IMR-90 (cell line): ENCODE measurements at regions not wholly inside any gene's neighbourhood (a gene's known extent, or its start where the extent isn't known, plus 50 kb on each side); places are given as distances from the start of the nearest gene placed in this dataset.

Experiments
- ATAC-seq: fragments of 200-7000 bp; cut with Tn5 transposase; 2 replicates; pipeline ENCODE4 v1.9.1; 2020; ENCODE audit warnings: low read depth, mild to moderate bottlenecking, moderate library complexity
- BruUV-seq: library from RNA; stranded (reverse); fragments of 400-500 nt; replicated peaks from 2 replicates; lab custom pipeline; 2021; lab: Mats Ljungman, UMichigan
- CTCF ChIA-PET: fragments of 300-600 bp; formaldehyde crosslinking; extraction: SDS; loops from one replicate; lab custom pipeline; 2021; ENCODE audit warnings: antibody characterized with exemption; lab: Yijun Ruan, JAX
- POLR2A ChIA-PET: fragments of 300-600 bp; sonication (Branson Sonifier 250); formaldehyde crosslinking; loops from one replicate; lab custom pipeline; 2022; ENCODE audit warnings: antibody characterized with exemption; ENCODE audit not compliant: unreplicated experiment; lab: Charles Lee
- DNase-seq: peaks from one replicate; pipeline ENCODE4 v3.0.0; 2013
- H2AFZ ChIP-seq: replicated peaks from 2 replicates; pipeline ENCODE3; 2013; ENCODE audit warnings: low read length, mild to moderate bottlenecking; ENCODE audit not compliant: poor library complexity
- H2AK5ac ChIP-seq: 2 replicates; pipeline ENCODE4 v1.6.1; 2013; ENCODE audit warnings: low read depth, low read length, inconsistent platforms
- H2AK9ac ChIP-seq: replicated peaks from 2 replicates; pipeline ENCODE3; 2013; ENCODE audit warnings: mild to moderate bottlenecking, low read depth, low read length, moderate library complexity; ENCODE audit not compliant: poor library complexity
- H2BK120ac ChIP-seq: 2 replicates; pipeline ENCODE4 v1.6.1; 2013; ENCODE audit warnings: low read depth, low read length, inconsistent platforms
- H2BK15ac ChIP-seq: 3 replicates; pipeline ENCODE4 v1.6.1; 2013; ENCODE audit warnings: low read depth, low read length, inconsistent platforms
- H2BK20ac ChIP-seq: 2 replicates; pipeline ENCODE4 v1.6.1; 2013; ENCODE audit warnings: low read depth, mild to moderate bottlenecking, inconsistent platforms, low read length, moderate library complexity
- H2BK5ac ChIP-seq: 2 replicates; pipeline ENCODE4 v1.6.1; 2013; ENCODE audit warnings: mild to moderate bottlenecking, low read depth, low read length, inconsistent platforms; ENCODE audit not compliant: poor library complexity, severe bottlenecking
- H3K14ac ChIP-seq: replicated peaks from 2 replicates; pipeline ENCODE4 v1.6.1; 2013; ENCODE audit warnings: low read depth, low read length, inconsistent platforms
- H3K18ac ChIP-seq: 2 replicates; pipeline ENCODE4 v1.6.1; 2013; ENCODE audit warnings: low read depth, low read length, control low read depth
- H3K23ac ChIP-seq: 2 replicates; pipeline ENCODE4 v1.6.1; 2013; ENCODE audit warnings: low read depth, low read length, inconsistent platforms
- H3K27ac ChIP-seq: 2 replicates; pipeline ENCODE4 v1.5.1; 2013; ENCODE audit warnings: mild to moderate bottlenecking, control low read depth, low read length; ENCODE audit not compliant: insufficient read depth
- H3K27me3 ChIP-seq: 2 replicates; pipeline ENCODE4 v1.6.1; 2013; ENCODE audit warnings: low read length; ENCODE audit not compliant: control insufficient read depth, insufficient read depth
- H3K36me3 ChIP-seq: 2 replicates; pipeline ENCODE4 v1.6.1; 2013; ENCODE audit warnings: low read length, mixed read lengths; ENCODE audit not compliant: control insufficient read depth, insufficient read depth
- H3K4ac ChIP-seq: 2 replicates; pipeline ENCODE4 v1.6.1; 2013; ENCODE audit warnings: low read depth, low read length, inconsistent platforms
- H3K4me1 ChIP-seq: 2 replicates; pipeline ENCODE4 v1.6.1; 2013; ENCODE audit warnings: low read length, mixed read lengths; ENCODE audit not compliant: control insufficient read depth, insufficient read depth
- H3K4me2 ChIP-seq: 2 replicates; pipeline ENCODE4 v1.6.1; 2013; ENCODE audit warnings: low read depth, mild to moderate bottlenecking, control low read depth, low read length, moderate library complexity
- H3K4me3 ChIP-seq: 2 replicates; pipeline ENCODE4 v1.5.1; 2013; ENCODE audit warnings: low read depth, mild to moderate bottlenecking, control low read depth, low read length, moderate library complexity; ENCODE audit not compliant: insufficient read depth
- H3K56ac ChIP-seq: 2 replicates; pipeline ENCODE4 v1.6.1; 2013; ENCODE audit warnings: low read length, inconsistent platforms; ENCODE audit not compliant: insufficient read depth; ENCODE audit errors: extremely low read depth
- H3K79me1 ChIP-seq, 2 experiments: 2 replicates each; pipeline ENCODE4 v1.6.1; 2013; ENCODE audit warnings: low read length in 2 of 2, inconsistent platforms in 1 of 2, low read depth in 1 of 2
- H3K9ac ChIP-seq: 2 replicates; pipeline ENCODE4 v1.6.1; 2013; ENCODE audit warnings: low read depth, low read length, control low read depth
- H3K9me1 ChIP-seq: 2 replicates; pipeline ENCODE4 v1.6.1; 2013; ENCODE audit warnings: low read length, inconsistent platforms; ENCODE audit not compliant: insufficient read depth
- H3K9me3 ChIP-seq: 2 replicates; pipeline ENCODE4 v1.6.1; 2013; ENCODE audit warnings: low read length; ENCODE audit not compliant: control insufficient read depth, insufficient read depth
- H4K20me1 ChIP-seq: 2 replicates; pipeline ENCODE4 v1.6.1; 2013; ENCODE audit warnings: low read length, inconsistent platforms; ENCODE audit not compliant: insufficient read depth
- H4K5ac ChIP-seq: 2 replicates; pipeline ENCODE4 v1.6.1; 2013; ENCODE audit warnings: mild to moderate bottlenecking, low read depth, low read length, control low read depth
- H4K8ac ChIP-seq, 2 experiments: 2 replicates each; pipeline ENCODE4 v1.6.1; 2013; ENCODE audit warnings: low read depth in 2 of 2, low read length in 2 of 2, control low read depth in 1 of 2, inconsistent platforms in 1 of 2
- H4K91ac ChIP-seq: 2 replicates; pipeline ENCODE4 v1.6.1; 2013; ENCODE audit warnings: low read depth, low read length, inconsistent platforms; ENCODE audit not compliant: insufficient read depth
- BHLHE40 ChIP-seq: fragments of 150-350 bp; IDR thresholded peaks from 2 replicates; pipeline ENCODE4 v1.6.1; 2016; ENCODE audit warnings: mild to moderate bottlenecking, low read depth, low read length
- CEBPB ChIP-seq: IDR thresholded peaks from 2 replicates; pipeline ENCODE4 v1.6.1; 2012; ENCODE audit warnings: low read depth, low read length, improper control_type of control experiment
- CHD1 ChIP-seq: IDR thresholded peaks from 2 replicates; pipeline ENCODE4 v1.6.1; 2012; ENCODE audit warnings: low read depth, low read length, improper control_type of control experiment
- ELK1 ChIP-seq: fragments of 150-350 bp; IDR thresholded peaks from 2 replicates; pipeline ENCODE4 v1.6.1; 2016; ENCODE audit warnings: low read depth, mild to moderate bottlenecking, low read length, moderate library complexity, borderline replicate concordance
- FOS ChIP-seq: fragments of 150-350 bp; IDR thresholded peaks from 2 replicates; pipeline ENCODE4 v1.6.1; 2016; ENCODE audit warnings: low read depth, low read length
- MXI1 ChIP-seq: IDR thresholded peaks from 2 replicates; pipeline ENCODE4 v1.6.1; 2012; ENCODE audit warnings: low read depth, mild to moderate bottlenecking, low read length, moderate library complexity, borderline replicate concordance
- NFE2L2 ChIP-seq: fragments of 150-350 bp; IDR thresholded peaks from 2 replicates; pipeline ENCODE4 v1.6.1; 2016; ENCODE audit warnings: low read depth, mild to moderate bottlenecking, low read length
- POLR2A ChIP-seq: IDR thresholded peaks from 2 replicates; pipeline ENCODE4 v1.6.1; 2012; ENCODE audit warnings: mild to moderate bottlenecking, low read depth, low read length
- RAD21 ChIP-seq: IDR thresholded peaks from 2 replicates; pipeline ENCODE4 v1.6.1; 2012; ENCODE audit warnings: low read length, improper control_type of control experiment
- RCOR1 ChIP-seq: IDR thresholded peaks from 2 replicates; pipeline ENCODE4 v1.6.1; 2012; ENCODE audit warnings: mild to moderate bottlenecking, low read length, improper control_type of control experiment; ENCODE audit not compliant: insufficient replicate concordance
- SMC3 ChIP-seq: fragments of 150-350 bp; IDR thresholded peaks from 2 replicates; pipeline ENCODE4 v1.6.1; 2016; ENCODE audit warnings: low read depth, mild to moderate bottlenecking, antibody characterized with exemption, low read length, moderate library complexity
- USF2 ChIP-seq: fragments of 150-350 bp; IDR thresholded peaks from 2 replicates; pipeline ENCODE4 v1.6.1; 2017; ENCODE audit warnings: mild to moderate bottlenecking, antibody characterized with exemption, low read length, low read depth
- WGBS, 2 experiments: methylation state at CpG; one replicate each; pipeline versions ENCODE4 v1.1.5 to v1.1.7; 2013; ENCODE audit warnings: missing lambda C conversion rate in 2 of 2; ENCODE audit not compliant: insufficient read length in 1 of 2; ENCODE audit errors: extremely low coverage in 2 of 2; 5-methylcytosine and 5-hydroxymethylcytosine counted together
- dilution Hi-C: fragments of 300-500 bp; cut with HindIII; formaldehyde crosslinking; loops from one replicate; pipeline ENCODE4 v1.14.3; 2018; ENCODE audit warnings: low sequenced_read_pairs; ENCODE audit not compliant: unreplicated experiment
- in situ Hi-C: fragments of 300-500 bp; cut with MboI; formaldehyde crosslinking; loops from 3 replicates; pipeline ENCODE4 v1.14.3; 2019; ENCODE audit warnings: low sequenced_read_pairs, inconsistent platforms, mixed read lengths
- intact Hi-C: fragments of 100-400 bp; cut with micrococcal nuclease; formaldehyde crosslinking; loops from 2 replicates; pipeline ENCODE4 v1.10.0; 2022

GRCh38 chr20:20781029-20781428, 68.6 kb upstream of the RALGAPA2 start:
- H3K9me1 ChIP-seq = no peaks in the 10 kb centered on the region
- H2BK15ac ChIP-seq = no peak overlapping the region
- BruUV-seq = no TSS peak
- H3K4me2 ChIP-seq = no peak overlapping the region
- H3K18ac ChIP-seq = no peak overlapping the region
- no peak overlapping the region for H4K5ac ChIP-seq
- no peak overlapping the region for H3K4ac ChIP-seq
- no peak overlapping the region for H2BK5ac ChIP-seq
- ChIA-PET CTCF (no interaction called here), POLR2A (no interaction called here)
- WGBS, 2 experiments = 75% methylated on average over 2 of the region's 5 CpGs; no CpG with 5 or more reads in 1 of the 2 experiments
- H3K27me3 ChIP-seq = no peaks in the 10 kb centered on the region
- no peaks in the 10 kb centered on the region for H3K36me3 ChIP-seq
- H3K9me3 ChIP-seq = no peaks in the 10 kb centered on the region
- no peak overlapping the region for H4K91ac ChIP-seq
- H3K4me3 ChIP-seq = no peak overlapping the region
- H3K23ac ChIP-seq = no peak overlapping the region
- dilution Hi-C loops = no loop called here
- no peak overlapping the region for H3K14ac ChIP-seq
- no peak overlapping the region for H3K56ac ChIP-seq
- in situ Hi-C loops = no loop called here
- no peak overlapping the region for H2AK9ac ChIP-seq
- intact Hi-C loops = no loop called here
- no peaks in the 10 kb centered on the region for H3K79me1 ChIP-seq
- H3K27ac ChIP-seq = no peak overlapping the region
- DNase-seq (no peak), ATAC-seq (no peak)
- no peak overlapping the region for H2BK120ac ChIP-seq
- no peak overlapping the region for H3K9ac ChIP-seq
- no peak overlapping the region for H2BK20ac ChIP-seq
- H3K4me1 ChIP-seq = no peaks in the 10 kb centered on the region
- no peaks in the 10 kb centered on the region for H4K20me1 ChIP-seq
- no peak overlapping the region for H2AK5ac ChIP-seq
- no peak overlapping the region for H4K8ac ChIP-seq
- no peak for TF ChIP-seq MXI1
- no peak for TF ChIP-seq CEBPB
- no peak for TF ChIP-seq USF2
- TF ChIP-seq SMC3 = no peak
- TF ChIP-seq BHLHE40 = no peak
- TF ChIP-seq CHD1 = no peak
- TF ChIP-seq FOS = no peak
- no peak for TF ChIP-seq RAD21
- no peak for TF ChIP-seq POLR2A
- no peak for TF ChIP-seq RCOR1
- no peak for TF ChIP-seq NFE2L2
- no peak for TF ChIP-seq ELK1
- no peak overlapping the region for H2AFZ ChIP-seq
